ENCODE measurements at regions not wholly inside any gene's neighbourhood (a gene's known extent, or its start where the extent isn't known, plus 50 kb on each side); places are given as distances from the start of the nearest gene placed in this dataset.

GRCh38 chr7:55278321-55278720, 86.8 kb upstream of the LANCL2 start:
- no peaks in the 10 kb centered on the region for H3K36me3 Mint-ChIP-seq (ENCODE audit: low read depth)
- no peak overlapping the region for H3K4me3 Mint-ChIP-seq
- peaks cover 3% of the 10 kb centered on the region for H3K27me3 Mint-ChIP-seq (ENCODE audit: low read depth, poor library complexity)
- no peak overlapping the region for H3K27ac Mint-ChIP-seq
- H3K9me3 Mint-ChIP-seq, result no peaks in the 10 kb centered on the region
- peaks cover 18% of the 10 kb centered on the region for H3K4me1 Mint-ChIP-seq
- DNase-seq, result no peak
- TF ChIP-seq, protein P1, sequence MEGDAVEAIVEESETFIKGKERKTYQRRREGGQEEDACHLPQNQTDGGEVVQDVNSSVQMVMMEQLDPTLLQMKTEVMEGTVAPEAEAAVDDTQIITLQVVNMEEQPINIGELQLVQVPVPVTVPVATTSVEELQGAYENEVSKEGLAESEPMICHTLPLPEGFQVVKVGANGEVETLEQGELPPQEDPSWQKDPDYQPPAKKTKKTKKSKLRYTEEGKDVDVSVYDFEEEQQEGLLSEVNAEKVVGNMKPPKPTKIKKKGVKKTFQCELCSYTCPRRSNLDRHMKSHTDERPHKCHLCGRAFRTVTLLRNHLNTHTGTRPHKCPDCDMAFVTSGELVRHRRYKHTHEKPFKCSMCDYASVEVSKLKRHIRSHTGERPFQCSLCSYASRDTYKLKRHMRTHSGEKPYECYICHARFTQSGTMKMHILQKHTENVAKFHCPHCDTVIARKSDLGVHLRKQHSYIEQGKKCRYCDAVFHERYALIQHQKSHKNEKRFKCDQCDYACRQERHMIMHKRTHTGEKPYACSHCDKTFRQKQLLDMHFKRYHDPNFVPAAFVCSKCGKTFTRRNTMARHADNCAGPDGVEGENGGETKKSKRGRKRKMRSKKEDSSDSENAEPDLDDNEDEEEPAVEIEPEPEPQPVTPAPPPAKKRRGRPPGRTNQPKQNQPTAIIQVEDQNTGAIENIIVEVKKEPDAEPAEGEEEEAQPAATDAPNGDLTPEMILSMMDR (IDR thresholded peaks at IDR 0.05), result no peak

DNA sequence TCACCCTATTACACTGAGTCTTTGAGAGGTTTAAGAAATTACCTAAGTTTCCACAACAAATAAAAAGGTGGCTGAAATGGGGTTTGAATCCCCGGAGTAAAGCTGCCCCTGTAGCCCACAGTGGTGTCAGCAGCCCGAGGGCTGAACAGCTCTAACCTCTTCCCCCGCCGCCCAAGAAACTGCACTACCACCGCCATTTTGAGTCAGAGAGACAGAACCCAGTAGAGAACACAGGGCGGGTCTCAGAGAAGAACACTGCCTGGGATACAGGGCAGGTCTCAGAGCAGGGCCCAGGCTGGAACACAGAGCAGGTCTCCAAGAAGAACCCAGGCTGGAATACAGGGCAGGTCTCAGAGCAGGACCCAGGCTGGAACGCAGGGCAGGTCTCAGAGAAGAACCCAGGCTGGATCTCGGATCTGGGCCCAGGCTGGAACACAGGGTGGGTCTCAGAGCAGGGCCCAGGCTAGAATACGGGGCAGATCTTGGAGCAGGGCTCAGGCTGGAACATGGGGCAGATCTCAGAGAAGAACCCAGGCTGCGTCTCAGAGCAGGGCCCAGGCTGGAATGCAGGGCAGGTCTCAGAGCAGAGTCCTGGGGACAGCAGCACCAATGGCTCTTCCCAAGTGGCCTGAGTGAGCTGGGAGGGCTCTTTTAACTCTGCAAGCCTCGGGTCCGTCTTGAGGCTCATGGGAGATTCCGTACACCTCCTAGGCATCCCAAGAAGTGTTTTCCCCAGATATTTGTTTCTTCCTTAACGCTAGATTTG, 85.9 kb upstream of the LANCL2 start:
- H3K36me3 Mint-ChIP-seq (ENCODE audit: low read depth), result no peaks in the 10 kb centered on the region
- peaks cover 13% of the 10 kb centered on the region for H3K4me1 Mint-ChIP-seq
- TF ChIP-seq, protein P1 (IDR thresholded peaks at IDR 0.05), result no peak
- no peaks in the 10 kb centered on the region for H3K9me3 Mint-ChIP-seq
- DNase-seq, result no peak
- no peak overlapping the region for H3K4me3 Mint-ChIP-seq
- H3K27me3 Mint-ChIP-seq (ENCODE audit: low read depth, poor library complexity), result peaks cover 3% of the 10 kb centered on the region
- H3K27ac Mint-ChIP-seq, result no peak overlapping the region

DNA sequence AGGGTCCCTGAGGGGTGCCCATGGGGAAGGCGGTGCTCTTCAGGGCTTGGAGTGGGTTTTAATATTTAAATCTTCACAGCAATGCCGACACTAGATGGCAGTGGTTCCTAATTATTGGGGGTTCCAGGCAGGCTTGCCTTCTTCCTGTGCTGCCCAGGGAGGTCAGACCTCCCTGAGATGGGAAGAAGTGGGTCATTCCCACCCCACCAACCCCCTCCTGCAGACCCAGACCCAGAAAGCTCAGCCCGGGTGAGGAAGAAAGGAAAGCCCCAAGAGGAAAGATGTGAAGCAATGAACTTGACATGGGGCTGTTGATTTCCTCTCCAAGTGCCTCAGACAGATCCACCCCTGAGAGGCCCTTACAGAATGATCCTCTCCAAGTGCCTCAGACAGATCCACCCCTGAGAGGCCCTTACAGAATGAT, 85.1 kb upstream of the LANCL2 start:
- Mint-ChIP-seq H3K27ac (no peak overlapping the region), H3K4me3 (no peak overlapping the region), H3K9me3 (no peaks in the 10 kb centered on the region), H3K27me3 (ENCODE audit: low read depth, poor library complexity) (no peaks in the 10 kb centered on the region), H3K4me1 (peaks cover 6% of the 10 kb centered on the region), H3K36me3 (ENCODE audit: low read depth) (no peaks in the 10 kb centered on the region)
- TF ChIP-seq, protein P1 (IDR thresholded peaks at IDR 0.05), result peak; percentile 66
- peak; percentile 71 for DNase-seq

DNA sequence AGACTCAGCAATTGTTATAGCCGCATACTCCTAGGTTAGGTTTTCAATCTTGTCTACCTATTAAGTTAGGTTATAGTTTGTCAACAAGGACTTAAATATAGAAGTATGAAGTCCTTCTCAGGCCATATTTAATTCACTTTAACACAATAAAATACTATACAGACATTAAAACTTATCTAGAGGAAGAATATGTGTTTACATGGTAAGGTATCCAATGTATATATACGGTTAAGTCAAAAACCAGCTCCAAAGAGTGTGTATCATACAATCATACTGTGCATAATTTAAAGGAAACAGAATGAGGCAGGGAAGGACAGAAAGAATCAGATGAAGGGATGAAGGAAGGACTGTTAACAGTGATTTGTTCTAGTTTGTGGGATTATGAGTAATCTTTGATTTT, 79.5 kb upstream of the LANCL2 start:
- no peaks in the 10 kb centered on the region for H3K36me3 Mint-ChIP-seq (ENCODE audit: low read depth)
- no peaks in the 10 kb centered on the region for H3K4me1 Mint-ChIP-seq
- no peak for DNase-seq
- no peak overlapping the region for H3K4me3 Mint-ChIP-seq
- TF ChIP-seq, protein P1 (IDR thresholded peaks at IDR 0.05), result no peak
- peaks cover 2% of the 10 kb centered on the region for H3K27me3 Mint-ChIP-seq (ENCODE audit: low read depth, poor library complexity)
- H3K9me3 Mint-ChIP-seq, result no peaks in the 10 kb centered on the region
- no peak overlapping the region for H3K27ac Mint-ChIP-seq

DNA sequence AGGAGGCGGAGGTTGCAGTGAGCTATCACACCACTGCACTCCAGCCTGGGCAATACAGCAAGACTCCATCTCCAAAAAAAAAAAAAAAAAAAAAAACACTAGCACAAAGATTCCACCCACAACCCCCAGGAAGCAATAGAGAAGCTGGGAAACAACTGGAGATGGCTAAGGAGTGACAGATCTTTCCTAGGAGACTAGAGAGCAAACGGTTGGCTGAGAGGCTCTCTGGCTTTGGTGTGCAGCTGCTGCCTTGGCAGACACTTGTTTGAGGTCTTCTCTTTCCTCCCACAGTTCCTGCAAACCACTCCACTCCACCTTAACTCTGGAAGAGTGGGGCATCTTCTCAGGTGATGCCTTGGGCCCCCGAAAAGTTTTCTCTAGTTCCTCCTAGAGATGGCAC, 78.5 kb upstream of the LANCL2 start:
- TF ChIP-seq, protein P1 (IDR thresholded peaks at IDR 0.05), result no peak
- Mint-ChIP-seq H3K9me3 (no peaks in the 10 kb centered on the region), H3K27me3 (ENCODE audit: low read depth, poor library complexity) (peaks cover 2% of the 10 kb centered on the region), H3K27ac (no peak overlapping the region), H3K4me3 (no peak overlapping the region), H3K36me3 (ENCODE audit: low read depth) (no peaks in the 10 kb centered on the region), H3K4me1 (no peaks in the 10 kb centered on the region)
- DNase-seq, result no peak
